GM23248 (cell line): ENCODE measurements at regions not wholly inside any gene's neighbourhood (a gene's known extent, or its start where the extent isn't known, plus 50 kb on each side); places are given as distances from the start of the nearest gene placed in this dataset.

ENCODE experiments used
- EZH2 ChIP-seq: fragments of 200-600 bp; sonication (generic); IDR thresholded peaks from 2 replicates; pipeline ENCODE4 v1.6.1; 2018; ENCODE audit warnings: antibody characterized with exemption, mild to moderate bottlenecking; ENCODE audit not compliant: insufficient read depth, poor library complexity, severe bottlenecking
- EZH2phosphoT487 ChIP-seq: fragments of 200-600 bp; sonication (generic); IDR thresholded peaks from 2 replicates; pipeline ENCODE4 v1.6.1; 2018; ENCODE audit warnings: antibody characterized with exemption, moderate library complexity, mild to moderate bottlenecking, low read depth; ENCODE audit not compliant: insufficient read depth

GRCh38 chr11:114844896-114845295 lies 166.6 kb downstream of the NXPE2 start:
- TF ChIP-seq EZH2 = no peak
- no peak for TF ChIP-seq EZH2phosphoT487
